Ovary (tissue), 7 donors: ENCODE measurements at regions not wholly inside any gene's neighbourhood (a gene's known extent, or its start where the extent isn't known, plus 50 kb on each side); places are given as distances from the start of the nearest gene placed in this dataset.

Experiments used
- DNase-seq, 5 donors: peaks; one replicate each; pipeline ENCODE4 v3.0.0-alpha.2; 2019 to 2020
- H3K27ac ChIP-seq, 2 donors: fragments of 200-600 bp; one replicate each; pipeline versions ENCODE4 v1.5.1 to v1.8.0; 2019 to 2022
- H3K27me3 ChIP-seq: fragments of 200-600 bp; one replicate; pipeline ENCODE4 v1.8.0; 2022
- H3K36me3 ChIP-seq: fragments of 200-600 bp; sonication (generic); one replicate; pipeline ENCODE4 v1.5.1; 2019
- H3K4me1 ChIP-seq: one replicate; pipeline ENCODE4 v1.8.1; 2013; ENCODE audit warnings: mild to moderate bottlenecking, moderate library complexity; ENCODE audit not compliant: insufficient read depth
- H3K4me3 ChIP-seq: fragments of 200-600 bp; sonication (generic); one replicate; pipeline ENCODE4 v1.5.1; 2017
- H3K9me3 ChIP-seq, 2 donors: fragments of 200-600 bp in 1 of 2; sonication (generic) in 1 of 2; one replicate each; pipeline versions ENCODE4 v1.5.1 to v1.8.1; 2013 to 2019; ENCODE audit warnings: mild to moderate bottlenecking in 1 of 2, moderate library complexity in 1 of 2
- CTCF ChIP-seq, 3 donors: fragments of 450-650 bp in 2 of 3; fragments of 200-600 bp in 1 of 3; IDR thresholded peaks; one replicate each; pipeline versions ENCODE4 v1.5.1 to v1.8.0; 2016 to 2022; ENCODE audit warnings: antibody characterized with exemption in 3 of 3, mild to moderate bottlenecking in 1 of 3
- EP300 ChIP-seq: sonication (generic); formaldehyde crosslinking; IDR thresholded peaks from one replicate; pipeline ENCODE4 v1.6.1; 2017; ENCODE audit warnings: antibody characterized with exemption
- POLR2A ChIP-seq: fragments of 450-650 bp; IDR thresholded peaks from one replicate; pipeline ENCODE4 v1.6.1; 2017; ENCODE audit warnings: antibody characterized with exemption, mild to moderate bottlenecking, moderate library complexity
- WGBS, 3 donors: extraction: QIAGEN DNeasy Blood & Tissue Kit in 1 of 3; methylation state at CpG; one replicate each; pipeline versions ENCODE4 v1.1.5 to v1.1.7; 2013 to 2017; 5-methylcytosine and 5-hydroxymethylcytosine counted together
- intact Hi-C, 4 donors: fragments of 100-400 bp; cut with DNase I; formaldehyde crosslinking; loops; one replicate each; pipeline versions ENCODE4 v1.11.0 to v1.15.1; 2022 to 2023
- donor health status: DM: no; HTN: no; CAD: no; lungs with moderate emphysema.
- donor health status: DM: no; HTN: no; CAD: no.
- donor health status: Bipolar disorder and iron deficiency.
- donor health status: DM: no; HTN: no; CAD: no.
- donor health status: DM: yes; HTN: yes; CAD: no.

- no peak overlapping the region for H3K27ac ChIP-seq
- H3K4me3 ChIP-seq: no peak overlapping the region
- H3K9me3 ChIP-seq: no peaks in the 10 kb centered on the region
- DNase-seq: no peak
- TF ChIP-seq POLR2A (no peak), CTCF (IDR thresholded peaks at IDR 0.05) (no peak), EP300 (no peak)
- 91 to 94% (median 93%) methylated on average over 8 of the region's 8 CpGs for WGBS, 3 donors
- no peaks in the 10 kb centered on the region for H3K36me3 ChIP-seq
- intact Hi-C loops: no loop called here
- H3K4me1 ChIP-seq: no peaks in the 10 kb centered on the region
- no peaks in the 10 kb centered on the region for H3K27me3 ChIP-seq
These were observed 91.4 kb upstream of the DYNLRB2 start for GRCh38 chr16:80449392-80449791.

- intact Hi-C loops: no loop called here
- no peak overlapping the region for H3K4me3 ChIP-seq
- H3K9me3 ChIP-seq: no peaks in the 10 kb centered on the region
- H3K27ac ChIP-seq: no peak overlapping the region
- no peak for DNase-seq
- H3K36me3 ChIP-seq: no peaks in the 10 kb centered on the region
- no peaks in the 10 kb centered on the region for H3K4me1 ChIP-seq
- 76 to 87% (median 82%) methylated on average over 5 of the region's 5 CpGs for WGBS, 3 donors
- TF ChIP-seq CTCF (IDR thresholded peaks at IDR 0.05): no peak
- TF ChIP-seq EP300: no peak
- TF ChIP-seq POLR2A: no peak
- H3K27me3 ChIP-seq: no peaks in the 10 kb centered on the region
These were observed 93.6 kb upstream of the DYNLRB2 start for GRCh38 chr16:80447241-80447640.

- 33 to 41% (median 39%) methylated on average over 5 of the region's 5 CpGs for WGBS, 3 donors
- intact Hi-C loops: no loop called here
These were observed 98.0 kb upstream of the DYNLRB2 start for GRCh38 chr16:80442779-80443178.

GRCh38 chr16:80441935-80442334 lies 98.9 kb upstream of the DYNLRB2 start:
- no peaks in the 10 kb centered on the region for H3K9me3 ChIP-seq
- H3K27me3 ChIP-seq: no peaks in the 10 kb centered on the region
- no peaks in the 10 kb centered on the region for H3K4me1 ChIP-seq
- no peak for DNase-seq
- H3K4me3 ChIP-seq: no peak overlapping the region
- 55 to 72% (median 56%) methylated on average over 1 of the region's 1 CpG for WGBS, 3 donors
- intact Hi-C loops: no loop called here
- no peak overlapping the region for H3K27ac ChIP-seq
- TF ChIP-seq CTCF (IDR thresholded peaks at IDR 0.05): no peak
- TF ChIP-seq EP300: no peak
- TF ChIP-seq POLR2A: no peak
- H3K36me3 ChIP-seq: no peaks in the 10 kb centered on the region

More at GRCh38 chr16:80442779-80443178, 98.0 kb upstream of the DYNLRB2 start:
- H3K36me3 ChIP-seq: no peaks in the 10 kb centered on the region
- H3K9me3 ChIP-seq: no peaks in the 10 kb centered on the region
- no peaks in the 10 kb centered on the region for H3K27me3 ChIP-seq
- TF ChIP-seq EP300: no peak
- no peak for TF ChIP-seq POLR2A
- no peak for TF ChIP-seq CTCF (IDR thresholded peaks at IDR 0.05)
- H3K4me3 ChIP-seq: no peak overlapping the region
- H3K4me1 ChIP-seq: no peaks in the 10 kb centered on the region
- no peak overlapping the region for H3K27ac ChIP-seq
- DNase-seq: no peak

GRCh38 chr16:80440667-80441066 lies 100.1 kb upstream of the DYNLRB2 start:
- no peaks in the 10 kb centered on the region for H3K27me3 ChIP-seq
- WGBS, 3 donors: 13 to 25% (median 24%) methylated on average over 2 of the region's 2 CpGs
- H3K4me3 ChIP-seq: no peak overlapping the region
- intact Hi-C loops: no loop called here
- no peaks in the 10 kb centered on the region for H3K9me3 ChIP-seq
- no peak for TF ChIP-seq CTCF (IDR thresholded peaks at IDR 0.05)
- TF ChIP-seq POLR2A: no peak
- no peak for TF ChIP-seq EP300
- no peaks in the 10 kb centered on the region for H3K36me3 ChIP-seq
- no peak overlapping the region for H3K27ac ChIP-seq
- H3K4me1 ChIP-seq: no peaks in the 10 kb centered on the region
- no peak for DNase-seq
